ENCODE measurements at regions not wholly inside any gene's neighbourhood (a gene's known extent, or its start where the extent isn't known, plus 50 kb on each side); places are given as distances from the start of the nearest gene placed in this dataset.

GRCh38 chr16:8430401-8430800, 159.9 kb downstream of the TMEM114 start:
- TF ChIP-seq POLR2A (IDR thresholded peaks at IDR 0.05) = no peak
- no peak for TF ChIP-seq CTCF (IDR thresholded peaks at IDR 0.05)
